IPS DF 6.9 (cell line): ENCODE measurements at regions not wholly inside any gene's neighbourhood (a gene's known extent, or its start where the extent isn't known, plus 50 kb on each side); places are given as distances from the start of the nearest gene placed in this dataset.

Source experiments
- DNase-seq: peaks from one replicate; pipeline ENCODE4 v3.0.0-alpha.2; 2013; ENCODE audit warnings: low read depth, low spot score
- H3K27ac ChIP-seq: one replicate; pipeline ENCODE4 v1.5.1; 2013; ENCODE audit warnings: low read length, control low read depth
- H3K27me3 ChIP-seq: 2 replicates; pipeline ENCODE4 v1.6.1; 2013; ENCODE audit warnings: mild to moderate bottlenecking, low read length; ENCODE audit not compliant: control insufficient read depth, insufficient read depth
- H3K36me3 ChIP-seq: 2 replicates; pipeline ENCODE4 v1.6.1; 2013; ENCODE audit warnings: low read length; ENCODE audit not compliant: control insufficient read depth, insufficient read depth
- H3K4me1 ChIP-seq: 2 replicates; pipeline ENCODE4 v1.6.1; 2013; ENCODE audit warnings: low read length; ENCODE audit not compliant: control insufficient read depth, insufficient read depth
- H3K4me3 ChIP-seq: 2 replicates; pipeline ENCODE4 v1.5.1; 2013; ENCODE audit warnings: mild to moderate bottlenecking, low read length
- H3K9me3 ChIP-seq: 2 replicates; pipeline ENCODE4 v1.6.1; 2013; ENCODE audit warnings: low read length, inconsistent platforms; ENCODE audit not compliant: control insufficient read depth, insufficient read depth
- WGBS: extraction: QIAGEN DNeasy Blood & Tissue Kit; methylation state at CpG from one replicate; pipeline ENCODE4 v1.1.7; 2013; ENCODE audit warnings: mixed read lengths, missing lambda C conversion rate; ENCODE audit not compliant: insufficient read length, insufficient coverage; 5-methylcytosine and 5-hydroxymethylcytosine counted together

- DNase-seq = no peak
- WGBS = no CpG with 5 or more reads among the region's 8 CpGs
- H3K36me3 ChIP-seq = no peaks in the 10 kb centered on the region
- peaks cover 29% of the 10 kb centered on the region for H3K9me3 ChIP-seq
- no peak overlapping the region for H3K27ac ChIP-seq
- no peak overlapping the region for H3K4me3 ChIP-seq
- no peaks in the 10 kb centered on the region for H3K27me3 ChIP-seq
- no peaks in the 10 kb centered on the region for H3K4me1 ChIP-seq
Observed at GRCh38 chr10:130801276-130801675, 510.2 kb downstream of the TCERG1L start.

- WGBS = no CpG with 5 or more reads among the region's 19 CpGs
- Histone ChIP-seq H3K9me3 (peaks cover 28% of the 10 kb centered on the region), H3K27ac (no peak overlapping the region), H3K4me1 (no peaks in the 10 kb centered on the region), H3K27me3 (no peaks in the 10 kb centered on the region), H3K4me3 (no peak overlapping the region), H3K36me3 (no peaks in the 10 kb centered on the region)
- no peak for DNase-seq
Observed at GRCh38 chr10:130801784-130802183, 509.7 kb downstream of the TCERG1L start.

- H3K9me3 ChIP-seq = peaks cover 26% of the 10 kb centered on the region
- no peaks in the 10 kb centered on the region for H3K27me3 ChIP-seq
- no peak overlapping the region for H3K4me3 ChIP-seq
- no peaks in the 10 kb centered on the region for H3K36me3 ChIP-seq
- no peaks in the 10 kb centered on the region for H3K4me1 ChIP-seq
- H3K27ac ChIP-seq = no peak overlapping the region
- WGBS = no CpG with 5 or more reads among the region's 11 CpGs
- DNase-seq = no peak
Observed at GRCh38 chr10:130802301-130802700, 509.2 kb downstream of the TCERG1L start.

- DNase-seq = no peak
- H3K4me3 ChIP-seq = no peak overlapping the region
- H3K9me3 ChIP-seq = peaks cover 30% of the 10 kb centered on the region
- H3K4me1 ChIP-seq = no peaks in the 10 kb centered on the region
- H3K36me3 ChIP-seq = no peaks in the 10 kb centered on the region
- no peak overlapping the region for H3K27ac ChIP-seq
- WGBS = no CpG with 5 or more reads among the region's 8 CpGs
- no peaks in the 10 kb centered on the region for H3K27me3 ChIP-seq
Observed at GRCh38 chr10:130804281-130804680, 507.2 kb downstream of the TCERG1L start.

GRCh38 chr10:130804778-130805634 lies 506.5 kb downstream of the TCERG1L start:
- H3K4me1 ChIP-seq = no peaks in the 10 kb centered on the region
- H3K27ac ChIP-seq = no peak overlapping the region
- no peaks in the 10 kb centered on the region for H3K36me3 ChIP-seq
- no peak for DNase-seq
- H3K27me3 ChIP-seq = no peaks in the 10 kb centered on the region
- H3K4me3 ChIP-seq = no peak overlapping the region
- WGBS = no CpG with 5 or more reads among the region's 8 CpGs
- peaks cover 35% of the 10 kb centered on the region for H3K9me3 ChIP-seq

- Histone ChIP-seq H3K27me3 (no peaks in the 10 kb centered on the region), H3K36me3 (no peaks in the 10 kb centered on the region), H3K4me1 (no peaks in the 10 kb centered on the region), H3K4me3 (no peak overlapping the region), H3K9me3 (peaks cover 33% of the 10 kb centered on the region), H3K27ac (no peak overlapping the region)
- no peak for DNase-seq
- WGBS = no CpG with 5 or more reads among the region's 8 CpGs
Observed at GRCh38 chr10:130805635-130806030, 505.9 kb downstream of the TCERG1L start.

- WGBS = no CpG with 5 or more reads among the region's 12 CpGs
- no peaks in the 10 kb centered on the region for H3K4me1 ChIP-seq
- no peak for DNase-seq
- H3K4me3 ChIP-seq = no peak overlapping the region
- peaks cover 38% of the 10 kb centered on the region for H3K9me3 ChIP-seq
- no peaks in the 10 kb centered on the region for H3K27me3 ChIP-seq
- H3K36me3 ChIP-seq = no peaks in the 10 kb centered on the region
- no peak overlapping the region for H3K27ac ChIP-seq
Observed at GRCh38 chr10:130806426-130806825, 505.1 kb downstream of the TCERG1L start.

- Histone ChIP-seq H3K9me3 (peaks cover 41% of the 10 kb centered on the region), H3K4me1 (no peaks in the 10 kb centered on the region), H3K4me3 (no peak overlapping the region), H3K27ac (no peak overlapping the region), H3K36me3 (no peaks in the 10 kb centered on the region), H3K27me3 (no peaks in the 10 kb centered on the region)
- no peak for DNase-seq
- no CpG with 5 or more reads among the region's 5 CpGs for WGBS
Observed at GRCh38 chr10:130807096-130807495, 504.4 kb downstream of the TCERG1L start.

GRCh38 chr10:130807721-130808120 lies 503.8 kb downstream of the TCERG1L start:
- H3K27ac ChIP-seq = no peak overlapping the region

GRCh38 chr10:130808243-130808642 lies 503.3 kb downstream of the TCERG1L start:
- Histone ChIP-seq H3K4me3 (no peak overlapping the region), H3K4me1 (no peaks in the 10 kb centered on the region), H3K27ac (no peak overlapping the region), H3K27me3 (no peaks in the 10 kb centered on the region), H3K9me3 (peaks cover 42% of the 10 kb centered on the region), H3K36me3 (no peaks in the 10 kb centered on the region)
- no CpG with 5 or more reads among the region's 5 CpGs for WGBS
- DNase-seq = no peak

More at GRCh38 chr10:130807721-130808120, 503.8 kb downstream of the TCERG1L start:
- DNase-seq = no peak
- no peaks in the 10 kb centered on the region for H3K27me3 ChIP-seq
- no peak overlapping the region for H3K4me3 ChIP-seq
- H3K4me1 ChIP-seq = no peaks in the 10 kb centered on the region
- H3K36me3 ChIP-seq = no peaks in the 10 kb centered on the region
- no CpG with 5 or more reads among the region's 9 CpGs for WGBS
- H3K9me3 ChIP-seq = peaks cover 42% of the 10 kb centered on the region

- no peaks in the 10 kb centered on the region for H3K36me3 ChIP-seq
- no peak overlapping the region for H3K27ac ChIP-seq
- H3K27me3 ChIP-seq = no peaks in the 10 kb centered on the region
- H3K4me1 ChIP-seq = no peaks in the 10 kb centered on the region
- no peak overlapping the region for H3K4me3 ChIP-seq
- DNase-seq = no peak
- no CpG with 5 or more reads among the region's 4 CpGs for WGBS
- H3K9me3 ChIP-seq = peaks cover 41% of the 10 kb centered on the region
Observed at GRCh38 chr10:130808686-130809085, 502.8 kb downstream of the TCERG1L start.
